ENCODE measurements at regions not wholly inside any gene's neighbourhood (a gene's known extent, or its start where the extent isn't known, plus 50 kb on each side); places are given as distances from the start of the nearest gene placed in this dataset.

DNA sequence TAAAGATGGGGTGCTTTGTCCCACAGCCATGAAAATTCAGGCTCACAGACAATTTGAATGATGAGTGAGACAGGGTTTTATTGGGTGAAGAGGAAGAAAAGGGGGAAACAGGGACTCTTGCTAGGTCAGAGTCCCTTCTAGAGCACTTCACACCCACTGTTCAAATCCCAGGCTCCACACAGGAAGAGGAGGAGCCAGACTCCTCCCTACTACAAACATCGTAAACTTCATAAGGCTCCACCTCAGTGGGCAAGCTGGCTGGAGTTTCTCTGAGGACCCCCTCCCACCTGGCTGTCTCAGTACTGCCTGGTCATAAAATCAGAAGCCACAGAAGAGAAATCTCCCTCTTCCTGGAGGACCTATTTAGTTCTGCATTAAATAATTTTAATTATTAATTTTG, 80.3 kb upstream of the KCNMB2 start:
- TF ChIP-seq, protein P1, sequence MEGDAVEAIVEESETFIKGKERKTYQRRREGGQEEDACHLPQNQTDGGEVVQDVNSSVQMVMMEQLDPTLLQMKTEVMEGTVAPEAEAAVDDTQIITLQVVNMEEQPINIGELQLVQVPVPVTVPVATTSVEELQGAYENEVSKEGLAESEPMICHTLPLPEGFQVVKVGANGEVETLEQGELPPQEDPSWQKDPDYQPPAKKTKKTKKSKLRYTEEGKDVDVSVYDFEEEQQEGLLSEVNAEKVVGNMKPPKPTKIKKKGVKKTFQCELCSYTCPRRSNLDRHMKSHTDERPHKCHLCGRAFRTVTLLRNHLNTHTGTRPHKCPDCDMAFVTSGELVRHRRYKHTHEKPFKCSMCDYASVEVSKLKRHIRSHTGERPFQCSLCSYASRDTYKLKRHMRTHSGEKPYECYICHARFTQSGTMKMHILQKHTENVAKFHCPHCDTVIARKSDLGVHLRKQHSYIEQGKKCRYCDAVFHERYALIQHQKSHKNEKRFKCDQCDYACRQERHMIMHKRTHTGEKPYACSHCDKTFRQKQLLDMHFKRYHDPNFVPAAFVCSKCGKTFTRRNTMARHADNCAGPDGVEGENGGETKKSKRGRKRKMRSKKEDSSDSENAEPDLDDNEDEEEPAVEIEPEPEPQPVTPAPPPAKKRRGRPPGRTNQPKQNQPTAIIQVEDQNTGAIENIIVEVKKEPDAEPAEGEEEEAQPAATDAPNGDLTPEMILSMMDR (conservative IDR thresholded peaks at IDR 0.05; ENCODE audit: low read length) = no peak
- no peak for TF ChIP-seq EZH2phosphoT487 (IDR thresholded peaks at IDR 0.05; ENCODE audit: borderline replicate concordance)

Data from Loucy (cell line).